ENCODE measurements at regions not wholly inside any gene's neighbourhood (a gene's known extent, or its start where the extent isn't known, plus 50 kb on each side); places are given as distances from the start of the nearest gene placed in this dataset.

- no peak overlapping the region for H3K4me3 ChIP-seq (ENCODE audit: low read depth, low read length)
- DNase-seq (ENCODE audit: low read depth), result no peak
- in situ Hi-C loops (cut with HindIII; ENCODE audit: low sequenced_read_pairs), result no loop called here
- TF ChIP-seq, protein P1, sequence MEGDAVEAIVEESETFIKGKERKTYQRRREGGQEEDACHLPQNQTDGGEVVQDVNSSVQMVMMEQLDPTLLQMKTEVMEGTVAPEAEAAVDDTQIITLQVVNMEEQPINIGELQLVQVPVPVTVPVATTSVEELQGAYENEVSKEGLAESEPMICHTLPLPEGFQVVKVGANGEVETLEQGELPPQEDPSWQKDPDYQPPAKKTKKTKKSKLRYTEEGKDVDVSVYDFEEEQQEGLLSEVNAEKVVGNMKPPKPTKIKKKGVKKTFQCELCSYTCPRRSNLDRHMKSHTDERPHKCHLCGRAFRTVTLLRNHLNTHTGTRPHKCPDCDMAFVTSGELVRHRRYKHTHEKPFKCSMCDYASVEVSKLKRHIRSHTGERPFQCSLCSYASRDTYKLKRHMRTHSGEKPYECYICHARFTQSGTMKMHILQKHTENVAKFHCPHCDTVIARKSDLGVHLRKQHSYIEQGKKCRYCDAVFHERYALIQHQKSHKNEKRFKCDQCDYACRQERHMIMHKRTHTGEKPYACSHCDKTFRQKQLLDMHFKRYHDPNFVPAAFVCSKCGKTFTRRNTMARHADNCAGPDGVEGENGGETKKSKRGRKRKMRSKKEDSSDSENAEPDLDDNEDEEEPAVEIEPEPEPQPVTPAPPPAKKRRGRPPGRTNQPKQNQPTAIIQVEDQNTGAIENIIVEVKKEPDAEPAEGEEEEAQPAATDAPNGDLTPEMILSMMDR (IDR thresholded peaks at IDR 0.05; ENCODE audit: low read depth, low read length, missing control alignments), result no peak
These were observed 102.5 kb upstream of the SLC44A1 start for GRCh38 chr9:105141976-105142250.

GRCh38 chr9:105142406-105143135 is 101.9 kb upstream of the SLC44A1 start:
- TF ChIP-seq, protein P1 (IDR thresholded peaks at IDR 0.05; ENCODE audit: low read depth, low read length, missing control alignments), result no peak
- in situ Hi-C loops (cut with HindIII; ENCODE audit: low sequenced_read_pairs), result no loop called here
- DNase-seq (ENCODE audit: low read depth), result peak; percentile 51
- no peak overlapping the region for H3K4me3 ChIP-seq (ENCODE audit: low read depth, low read length)

DNA sequence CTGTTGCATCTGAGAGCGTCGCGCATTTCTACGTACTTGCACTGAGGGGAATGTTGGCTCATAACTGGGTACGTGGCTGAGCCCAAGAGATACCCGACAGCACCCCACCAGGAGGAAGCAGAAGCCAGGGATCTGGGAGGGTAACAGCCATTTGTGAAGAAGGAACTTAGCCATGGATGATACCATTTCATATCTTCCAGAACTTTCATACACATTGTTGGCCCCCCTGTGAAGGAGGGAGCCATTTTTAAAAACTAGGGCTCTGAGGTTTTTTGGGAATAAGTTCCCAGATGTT is 101.4 kb upstream of the SLC44A1 start:
- TF ChIP-seq, protein P1 (IDR thresholded peaks at IDR 0.05; ENCODE audit: low read depth, low read length, missing control alignments), result no peak
- no peak for DNase-seq (ENCODE audit: low read depth)
- in situ Hi-C loops (cut with HindIII; ENCODE audit: low sequenced_read_pairs), result no loop called here
- no peak overlapping the region for H3K4me3 ChIP-seq (ENCODE audit: low read depth, low read length)

- TF ChIP-seq, protein P1 (IDR thresholded peaks at IDR 0.05; ENCODE audit: low read depth, low read length, missing control alignments), result no peak
- DNase-seq (ENCODE audit: low read depth), result no peak
- in situ Hi-C loops (cut with HindIII; ENCODE audit: low sequenced_read_pairs), result no loop called here
- H3K4me3 ChIP-seq (ENCODE audit: low read depth, low read length), result no peak overlapping the region
These were observed 100.4 kb upstream of the SLC44A1 start for GRCh38 chr9:105144076-105144475.

- DNase-seq (ENCODE audit: low read depth), result no peak
- TF ChIP-seq, protein P1 (IDR thresholded peaks at IDR 0.05; ENCODE audit: low read depth, low read length, missing control alignments), result no peak
- in situ Hi-C loops (cut with HindIII; ENCODE audit: low sequenced_read_pairs), result no loop called here
- H3K4me3 ChIP-seq (ENCODE audit: low read depth, low read length), result no peak overlapping the region
These were observed 99.6 kb upstream of the SLC44A1 start for GRCh38 chr9:105144841-105145240.

GRCh38 chr9:105146677-105147076 is 97.8 kb upstream of the SLC44A1 start:
- no peak for DNase-seq (ENCODE audit: low read depth)
- TF ChIP-seq, protein P1 (IDR thresholded peaks at IDR 0.05; ENCODE audit: low read depth, low read length, missing control alignments), result no peak
- no peak overlapping the region for H3K4me3 ChIP-seq (ENCODE audit: low read depth, low read length)
- in situ Hi-C loops (cut with HindIII; ENCODE audit: low sequenced_read_pairs), result no loop called here
